BLaER1 treated with 17β-estradiol and CSF1 and Interleukin-3, amounts not matched to agents 10 nM and 100 nM (cell line): ENCODE measurements at regions not wholly inside any gene's neighbourhood (a gene's known extent, or its start where the extent isn't known, plus 50 kb on each side); places are given as distances from the start of the nearest gene placed in this dataset.
"Not testable (repeated sequence)": the region's sequence is repeated elsewhere in the genome, so short reads cannot be mapped to it uniquely, and the experiment has no call there.

Experiments used
- H3K27ac ChIP-seq, 11 experiments: shearing (Covaris generic); formaldehyde crosslinking; 2 replicates each; pipeline ENCODE4 v1.8.1; 2022
- H3K27me3 ChIP-seq, 11 experiments: shearing (Covaris generic); formaldehyde crosslinking; 2 replicates each; pipeline ENCODE4 v1.8.1; 2022
- H3K36me3 ChIP-seq, 11 experiments: shearing (Covaris generic); formaldehyde crosslinking; 2 replicates each; pipeline ENCODE4 v1.8.1; 2022
- H3K4me1 ChIP-seq, 10 experiments: shearing (Covaris generic); formaldehyde crosslinking; 2 replicates each; pipeline ENCODE4 v1.8.1; 2022
- H3K4me2 ChIP-seq, 11 experiments: shearing (Covaris generic); formaldehyde crosslinking; 2 replicates each; pipeline ENCODE4 v1.8.1; 2022
- H3K4me3 ChIP-seq, 10 experiments: shearing (Covaris generic); formaldehyde crosslinking; 2 replicates each; pipeline ENCODE4 v1.8.1; 2022
- H3K9ac ChIP-seq, 11 experiments: shearing (Covaris generic); formaldehyde crosslinking; 2 replicates each; pipeline ENCODE4 v1.8.1; 2022
- H3K9me3 ChIP-seq, 11 experiments: shearing (Covaris generic); formaldehyde crosslinking; replicated peaks in 1 of 11; 2 replicates each; pipeline ENCODE4 v1.8.1; 2022
- H4K20me1 ChIP-seq, 11 experiments: shearing (Covaris generic); formaldehyde crosslinking; 2 replicates each; pipeline ENCODE4 v1.8.1; 2022
- Cebpa-rat ChIP-seq, 11 experiments: shearing (Covaris generic); IDR thresholded peaks; 2 replicates each; pipeline ENCODE4 v1.8.1; 2022

GRCh38 chr3:66633402-66634381 lies 132.9 kb upstream of the LRIG1 start:
- Histone ChIP-seq H3K4me1 (peaks cover 0 to 7% (median 3%) of the 10 kb centered on the region in 10 experiments; a peak in 10 of 20 replicates), H3K9ac (no peak overlapping the region), H3K27ac (no peak overlapping the region), H3K9me3 (no peaks in the 10 kb centered on the region), H3K27me3 (no peaks in the 10 kb centered on the region), H3K4me2 (no peak overlapping the region), H3K4me3 (no peak overlapping the region), H3K36me3 (no peaks in the 10 kb centered on the region), H4K20me1 (no peaks in the 10 kb centered on the region)
- no peak for TF ChIP-seq Cebpa-rat (IDR thresholded peaks at IDR 0.05)

- peak overlapping the region in 1 of 11 experiments; percentile 54; a peak in 1 of 22 replicates for H3K27ac ChIP-seq
- no peaks in the 10 kb centered on the region; a peak in 1 of 22 replicates for H3K9me3 ChIP-seq
- H3K9ac ChIP-seq, result no peak overlapping the region
- TF ChIP-seq Cebpa-rat (IDR thresholded peaks at IDR 0.05), result no peak
- H3K4me2 ChIP-seq, result peak overlapping the region; percentile 6 to 51 (median 19); a peak in 11 of 22 replicates
- no peaks in the 10 kb centered on the region for H4K20me1 ChIP-seq
- H3K4me1 ChIP-seq, result peaks cover 0 to 28% (median 11%) of the 10 kb centered on the region in 10 experiments; a peak in 12 of 20 replicates
- no peaks in the 10 kb centered on the region for H3K27me3 ChIP-seq
- H3K36me3 ChIP-seq, result no peaks in the 10 kb centered on the region
- no peak overlapping the region for H3K4me3 ChIP-seq
These were observed 137.9 kb upstream of the LRIG1 start for GRCh38 chr3:66638717-66639116.

DNA sequence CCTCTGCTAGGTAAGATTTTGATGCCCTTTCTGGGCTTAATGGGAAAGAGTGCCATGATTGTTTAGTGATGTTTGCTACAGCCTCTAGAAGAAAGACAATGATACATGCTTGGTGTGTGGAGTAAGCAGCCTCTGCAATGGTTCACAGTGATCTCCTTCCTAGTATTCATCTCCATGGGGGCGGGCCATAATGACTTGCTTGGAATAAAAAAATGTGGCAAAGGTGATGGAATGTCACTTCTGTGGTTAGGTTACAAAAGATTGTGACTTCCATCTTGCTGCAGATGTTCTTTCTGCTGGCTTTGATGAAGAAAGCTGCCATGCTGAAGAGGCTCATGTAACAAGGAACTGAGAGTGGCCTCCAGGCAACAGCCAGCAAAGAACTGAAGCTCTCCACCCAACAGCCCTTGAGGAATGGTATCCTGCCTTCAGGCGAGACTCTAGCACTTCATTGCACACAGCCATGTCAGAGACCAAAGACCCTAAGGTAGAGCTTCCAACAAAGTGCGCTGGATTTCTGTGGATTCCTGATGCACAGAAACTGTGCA lies 139.1 kb upstream of the LRIG1 start:
- H3K9ac ChIP-seq, result no peak overlapping the region
- no peak overlapping the region for H3K4me3 ChIP-seq

DNA sequence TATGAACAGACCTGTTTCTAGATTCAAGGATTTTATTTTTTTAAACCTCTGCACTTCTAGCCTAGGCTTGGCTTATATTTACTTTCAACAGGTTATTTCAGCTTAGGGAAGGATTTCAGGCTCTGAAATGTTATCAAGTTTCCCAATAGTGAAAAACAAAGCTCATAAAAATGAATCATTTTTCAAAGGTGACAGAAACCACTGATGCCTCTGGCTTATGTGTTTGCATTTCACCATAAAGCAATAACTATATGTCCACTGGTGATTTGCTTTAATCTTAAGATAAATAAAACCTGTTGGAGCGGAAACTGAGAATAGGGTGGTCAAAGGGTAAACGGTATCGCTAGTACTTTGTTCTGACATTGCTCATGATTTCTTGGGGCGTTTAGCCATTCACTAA lies 141.2 kb upstream of the LRIG1 start:
- no peak overlapping the region for H3K9ac ChIP-seq
- peaks cover 0 to 42% (median 13%) of the 10 kb centered on the region in 10 experiments; a peak in 12 of 20 replicates for H3K4me1 ChIP-seq
- no peak for TF ChIP-seq Cebpa-rat (IDR thresholded peaks at IDR 0.05)
- H3K27me3 ChIP-seq, result no peaks in the 10 kb centered on the region
- H4K20me1 ChIP-seq, result no peaks in the 10 kb centered on the region
- no peak overlapping the region for H3K4me2 ChIP-seq
- H3K36me3 ChIP-seq, result no peaks in the 10 kb centered on the region
- H3K4me3 ChIP-seq, result no peak overlapping the region
- H3K9me3 ChIP-seq, result peaks cover 0 to 17% (median 7%) of the 10 kb centered on the region in 11 experiments; a peak in 11 of 22 replicates
- H3K27ac ChIP-seq, result no peak overlapping the region; a peak in 1 of 22 replicates

More for the DNA sequence above, 139.1 kb upstream of the LRIG1 start:
- H3K4me1 ChIP-seq, result peaks cover 0 to 38% (median 13%) of the 10 kb centered on the region in 10 experiments; a peak in 12 of 20 replicates
- H3K9me3 ChIP-seq, result peaks cover 0 to 7% (median 4%) of the 10 kb centered on the region in 11 experiments; a peak in 8 of 22 replicates
- peak overlapping the region in 5 of 11 experiments; percentile 11 to 62 (median 27); a peak in 6 of 22 replicates for H3K27ac ChIP-seq
- H3K36me3 ChIP-seq, result no peaks in the 10 kb centered on the region
- 0 out of 22 replicates have a peak, but pooled peaks of 1 of the 11 experiments have one; percentile 14 for TF ChIP-seq Cebpa-rat (IDR thresholded peaks at IDR 0.05)
- no peaks in the 10 kb centered on the region for H4K20me1 ChIP-seq
- H3K4me2 ChIP-seq, result peak overlapping the region in 6 of 11 experiments; percentile 1 to 48 (median 39); a peak in 9 of 22 replicates
- H3K27me3 ChIP-seq, result no peaks in the 10 kb centered on the region

- no peaks in the 10 kb centered on the region for H4K20me1 ChIP-seq
- H3K27me3 ChIP-seq, result no peaks in the 10 kb centered on the region
- H3K4me2 ChIP-seq, result no peak overlapping the region
- no peak overlapping the region for H3K9ac ChIP-seq
- no peaks in the 10 kb centered on the region for H3K36me3 ChIP-seq
- peaks cover 0 to 42% (median 13%) of the 10 kb centered on the region in 10 experiments; a peak in 12 of 20 replicates for H3K4me1 ChIP-seq
- H3K27ac ChIP-seq, result peak overlapping the region in 1 of 11 experiments; percentile 12; a peak in 1 of 22 replicates
- H3K4me3 ChIP-seq, result no peak overlapping the region
- H3K9me3 ChIP-seq, result peaks cover 0 to 17% (median 7%) of the 10 kb centered on the region in 11 experiments; a peak in 11 of 22 replicates
- TF ChIP-seq Cebpa-rat (IDR thresholded peaks at IDR 0.05), result no peak
These were observed 141.7 kb upstream of the LRIG1 start for GRCh38 chr3:66642484-66642883.

DNA sequence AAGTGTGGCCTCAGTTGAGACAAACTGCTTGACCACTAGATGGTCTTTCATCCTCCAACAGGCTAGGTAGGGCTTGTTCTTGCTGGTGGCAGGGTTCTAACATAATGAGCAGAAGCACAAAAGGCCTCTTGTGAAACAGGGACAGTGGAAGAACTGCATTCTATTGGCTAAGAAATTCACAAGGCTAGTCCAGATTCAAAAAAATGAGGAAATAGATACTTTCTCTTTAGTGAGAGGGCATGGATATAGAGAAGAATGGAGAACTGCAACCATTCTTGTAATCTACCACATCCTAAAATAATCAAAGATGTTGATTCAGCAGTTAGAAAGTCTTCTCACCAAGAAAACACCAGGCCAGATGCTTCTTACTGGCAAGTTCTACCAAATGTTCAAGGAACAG lies 143.7 kb upstream of the LRIG1 start:
- peak in 6 of 11 experiments; percentile 24 to 76 (median 49); a peak in 6 of 22 replicates for TF ChIP-seq Cebpa-rat (IDR thresholded peaks at IDR 0.05)
- Histone ChIP-seq H3K36me3 (no peaks in the 10 kb centered on the region), H3K4me1 (peaks cover 0 to 28% (median 5%) of the 10 kb centered on the region in 10 experiments; a peak in 10 of 20 replicates)

GRCh38 chr3:66648975-66649374 lies 148.2 kb upstream of the LRIG1 start:
- Histone ChIP-seq H3K4me2 (no peak overlapping the region), H3K9ac (no peak overlapping the region), H4K20me1 (no peaks in the 10 kb centered on the region), H3K27ac (no peak overlapping the region), H3K4me1 (peaks cover 0 to 12% (median 2%) of the 10 kb centered on the region in 10 experiments; a peak in 9 of 20 replicates), H3K4me3 (no peak overlapping the region), H3K27me3 (no peaks in the 10 kb centered on the region), H3K9me3 (peaks cover 7 to 31% (median 18%) of the 10 kb centered on the region in 11 experiments; a peak in 19 of 22 replicates), H3K36me3 (no peaks in the 10 kb centered on the region)
- TF ChIP-seq Cebpa-rat (IDR thresholded peaks at IDR 0.05), result no peak

More for the DNA sequence above, 143.7 kb upstream of the LRIG1 start:
- Histone ChIP-seq H3K9me3 (peaks cover 0 to 17% (median 7%) of the 10 kb centered on the region in 11 experiments; a peak in 11 of 22 replicates), H3K4me2 (peak overlapping the region in 6 of 11 experiments; percentile 10 to 69 (median 50); a peak in 10 of 22 replicates), H3K9ac (peak overlapping the region in 4 of 11 experiments; percentile 16 to 68 (median 52); a peak in 5 of 22 replicates), H4K20me1 (no peaks in the 10 kb centered on the region), H3K4me3 (no peak overlapping the region), H3K27ac (peak overlapping the region in 7 of 11 experiments; percentile 20 to 84 (median 64); a peak in 13 of 22 replicates), H3K27me3 (no peaks in the 10 kb centered on the region)

DNA sequence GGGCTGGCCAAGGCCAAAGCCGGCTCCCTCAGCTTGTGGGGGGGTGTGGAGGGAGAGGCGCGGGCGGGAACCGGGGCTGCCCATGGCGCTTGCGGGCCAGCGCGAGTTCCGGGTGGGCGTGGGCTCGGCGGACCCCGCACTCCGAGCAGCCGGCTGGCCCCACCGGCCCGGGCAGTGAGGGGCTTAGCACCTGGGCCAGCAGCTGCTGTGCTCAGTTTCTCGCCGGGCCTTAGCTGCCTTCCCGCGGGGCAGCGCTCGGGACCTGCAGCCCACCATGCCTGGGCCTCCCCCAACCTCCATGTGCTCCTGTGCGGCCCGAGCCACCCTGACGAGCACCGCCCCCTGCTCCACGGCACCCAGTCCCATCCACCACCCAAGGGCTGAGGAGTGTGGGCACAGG lies 150.7 kb upstream of the LRIG1 start:
- H3K4me3 ChIP-seq, H3K36me3 ChIP-seq, H3K27ac ChIP-seq, H3K4me1 ChIP-seq, H4K20me1 ChIP-seq, H3K27me3 ChIP-seq, H3K4me2 ChIP-seq, H3K9ac ChIP-seq: not testable (repeated sequence)
- H3K9me3 ChIP-seq, result peaks cover 7 to 17% (median 10%) of the 10 kb centered on the region in 11 experiments; a peak in 18 of 22 replicates

DNA sequence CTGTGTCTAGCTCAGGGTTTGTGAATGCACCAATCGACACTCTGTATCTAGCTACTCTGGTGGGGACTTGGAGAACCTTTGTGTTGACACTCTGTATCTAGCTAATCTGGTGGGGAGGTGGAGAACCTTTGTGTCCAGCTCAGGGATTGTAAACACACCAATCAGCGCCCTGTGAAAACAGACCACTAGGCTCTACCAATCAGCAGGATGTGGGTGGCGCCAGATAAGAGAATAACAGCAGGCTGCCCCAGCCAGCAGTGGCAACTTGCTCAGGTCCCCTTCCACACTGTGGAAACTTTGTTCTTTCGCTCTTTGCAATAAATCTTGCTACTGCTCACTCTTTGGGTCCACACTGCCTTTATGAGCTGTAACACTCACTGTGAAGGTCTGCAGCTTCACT lies 151.3 kb upstream of the LRIG1 start:
- not testable (repeated sequence) for H3K4me3 ChIP-seq, H3K4me2 ChIP-seq

More for the DNA sequence above, 151.3 kb upstream of the LRIG1 start:
- H3K27me3 ChIP-seq, H3K9ac ChIP-seq, H3K4me1 ChIP-seq, H4K20me1 ChIP-seq, H3K27ac ChIP-seq, H3K36me3 ChIP-seq: not testable (repeated sequence)
- H3K9me3 ChIP-seq, result peaks cover 7 to 16% (median 10%) of the 10 kb centered on the region in 11 experiments; a peak in 18 of 22 replicates
